Keratinocyte (primary cell): ENCODE measurements at regions not wholly inside any gene's neighbourhood (a gene's known extent, or its start where the extent isn't known, plus 50 kb on each side); places are given as distances from the start of the nearest gene placed in this dataset.

Source experiments
- DNase-seq: peaks from one replicate; pipeline ENCODE4 v3.0.0-alpha.2; 2011; ENCODE audit warnings: low read depth, missing footprints, low spot score
- FAIRE-seq: peaks from 2 replicates; lab custom pipeline; 2011; peaks lifted over from hg19 to GRCh38; lab: Jason Lieb, UNC
- H2AFZ ChIP-seq: 2 replicates; pipeline ENCODE4 v1.6.0; 2012; ENCODE audit warnings: low read length, control low read depth, inconsistent platforms; ENCODE audit not compliant: control insufficient read depth
- H3K27ac ChIP-seq: 2 replicates; pipeline ENCODE4 v1.5.1; 2011; ENCODE audit warnings: low read length; ENCODE audit not compliant: control insufficient read depth, insufficient read depth
- H3K27me3 ChIP-seq: 3 replicates; pipeline ENCODE4 v1.6.0; 2011; ENCODE audit warnings: low read length; ENCODE audit not compliant: control insufficient read depth, insufficient read depth; ENCODE audit errors: extremely low read depth
- H3K36me3 ChIP-seq, 2 experiments: 2 replicates in 1 of 2; 3 replicates in 1 of 2; pipeline ENCODE4 v1.5.1; 2011; ENCODE audit warnings: low read length in 2 of 2, mild to moderate bottlenecking in 1 of 2; ENCODE audit not compliant: control insufficient read depth in 2 of 2, insufficient read depth in 2 of 2; ENCODE audit errors: extremely low read depth in 1 of 2
- H3K4me1 ChIP-seq: 3 replicates; pipeline ENCODE4 v1.5.1; 2011; ENCODE audit warnings: low read length; ENCODE audit not compliant: control insufficient read depth, insufficient read depth; ENCODE audit errors: extremely low read depth
- H3K4me2 ChIP-seq: 3 replicates; pipeline ENCODE4 v1.6.0; 2011; ENCODE audit warnings: low read depth, low read length; ENCODE audit not compliant: control insufficient read depth, insufficient read depth; ENCODE audit errors: extremely low read depth
- H3K4me3 ChIP-seq, 3 experiments: fragments of 200-600 bp in 1 of 3; sonication (generic) in 1 of 3; 2 replicates in 2 of 3; 3 replicates in 1 of 3; pipeline ENCODE4 v1.5.1; 2011 to 2016; ENCODE audit warnings: low read length in 3 of 3, mild to moderate bottlenecking in 3 of 3, control low read depth in 2 of 3, inconsistent platforms in 1 of 3, low read depth in 1 of 3, mixed read lengths in 1 of 3, mixed run types in 1 of 3, moderate library complexity in 1 of 3; ENCODE audit not compliant: control insufficient read depth in 2 of 3, insufficient read depth in 2 of 3; ENCODE audit errors: extremely low read depth in 1 of 3
- H3K79me2 ChIP-seq: 2 replicates; pipeline ENCODE4 v1.6.0; 2012; ENCODE audit warnings: low read length; ENCODE audit not compliant: control insufficient read depth, insufficient read depth
- H3K9ac ChIP-seq: 3 replicates; pipeline ENCODE4 v1.6.0; 2011; ENCODE audit warnings: low read length; ENCODE audit not compliant: control insufficient read depth, insufficient read depth; ENCODE audit errors: extremely low read depth
- H3K9me1 ChIP-seq: 3 replicates; pipeline ENCODE4 v1.6.0; 2011; ENCODE audit warnings: low read length; ENCODE audit not compliant: control insufficient read depth, insufficient read depth; ENCODE audit errors: extremely low read depth
- H3K9me3 ChIP-seq: 2 replicates; pipeline ENCODE4 v1.5.1; 2012; ENCODE audit warnings: low read depth, low read length; ENCODE audit not compliant: control insufficient read depth
- H4K20me1 ChIP-seq: 3 replicates; pipeline ENCODE4 v1.6.0; 2011; ENCODE audit warnings: low read length; ENCODE audit not compliant: control insufficient read depth, insufficient read depth; ENCODE audit errors: extremely low read depth
- EZH2 ChIP-seq: IDR thresholded peaks from one replicate; pipeline ENCODE4 v1.6.1; 2012; ENCODE audit warnings: inconsistent platforms, mild to moderate bottlenecking, low read length, moderate library complexity
- dilution Hi-C: fragments of 300-500 bp; cut with MboI; formaldehyde crosslinking; loops from one replicate; pipeline ENCODE4 v1.7.0; 2020; ENCODE audit warnings: low sequenced_read_pairs; ENCODE audit not compliant: extremely low pct_ligation_motif_present
- TF ChIP-seq, protein P1 (sequence below), 3 experiments: IDR thresholded peaks in 1 of 3; conservative IDR thresholded peaks in 1 of 3; optimal IDR thresholded peaks in 1 of 3; 2 replicates in 2 of 3; 3 replicates in 1 of 3; pipeline versions ENCODE3 to v1.5.1; 2011; ENCODE audit warnings: low read length in 3 of 3, mild to moderate bottlenecking in 3 of 3, moderate library complexity in 2 of 3, control low read depth in 1 of 3, inconsistent platforms in 1 of 3; ENCODE audit not compliant: insufficient read depth in 2 of 3; ENCODE audit errors: extremely low read depth in 1 of 3

- H3K79me2 ChIP-seq, result no peaks in the 10 kb centered on the region
- DNase-seq (no peak), FAIRE-seq (no peak)
- H2AFZ ChIP-seq, result no peak overlapping the region
- H3K4me1 ChIP-seq, result no peaks in the 10 kb centered on the region
- H3K4me3 ChIP-seq, result no peak overlapping the region
- no peaks in the 10 kb centered on the region for H3K27me3 ChIP-seq
- H3K9me3 ChIP-seq, result no peaks in the 10 kb centered on the region
- H3K4me2 ChIP-seq, result no peak overlapping the region
- no peak overlapping the region for H3K27ac ChIP-seq
- H3K9ac ChIP-seq, result no peak overlapping the region
- no peaks in the 10 kb centered on the region for H4K20me1 ChIP-seq
- TF ChIP-seq, protein P1, sequence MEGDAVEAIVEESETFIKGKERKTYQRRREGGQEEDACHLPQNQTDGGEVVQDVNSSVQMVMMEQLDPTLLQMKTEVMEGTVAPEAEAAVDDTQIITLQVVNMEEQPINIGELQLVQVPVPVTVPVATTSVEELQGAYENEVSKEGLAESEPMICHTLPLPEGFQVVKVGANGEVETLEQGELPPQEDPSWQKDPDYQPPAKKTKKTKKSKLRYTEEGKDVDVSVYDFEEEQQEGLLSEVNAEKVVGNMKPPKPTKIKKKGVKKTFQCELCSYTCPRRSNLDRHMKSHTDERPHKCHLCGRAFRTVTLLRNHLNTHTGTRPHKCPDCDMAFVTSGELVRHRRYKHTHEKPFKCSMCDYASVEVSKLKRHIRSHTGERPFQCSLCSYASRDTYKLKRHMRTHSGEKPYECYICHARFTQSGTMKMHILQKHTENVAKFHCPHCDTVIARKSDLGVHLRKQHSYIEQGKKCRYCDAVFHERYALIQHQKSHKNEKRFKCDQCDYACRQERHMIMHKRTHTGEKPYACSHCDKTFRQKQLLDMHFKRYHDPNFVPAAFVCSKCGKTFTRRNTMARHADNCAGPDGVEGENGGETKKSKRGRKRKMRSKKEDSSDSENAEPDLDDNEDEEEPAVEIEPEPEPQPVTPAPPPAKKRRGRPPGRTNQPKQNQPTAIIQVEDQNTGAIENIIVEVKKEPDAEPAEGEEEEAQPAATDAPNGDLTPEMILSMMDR (optimal IDR thresholded peaks at IDR 0.05 in 1 of 3, IDR thresholded peaks at IDR 0.05 in 1 of 3, conservative IDR thresholded peaks at IDR 0.05 in 1 of 3; ENCODE audit: extremely low read depth in 1 of 3, insufficient read depth in 2 of 3, low read length in 3 of 3), result no peak
- no peak for TF ChIP-seq EZH2
- no peaks in the 10 kb centered on the region for H3K9me1 ChIP-seq
- dilution Hi-C loops, result no loop called here
- no peaks in the 10 kb centered on the region for H3K36me3 ChIP-seq
Observed at GRCh38 chr7:97298561-97298960, 181.1 kb downstream of the SDHAF3 start.

- no peak overlapping the region for H3K4me2 ChIP-seq
- DNase-seq (no peak), FAIRE-seq (no peak)
- H3K27me3 ChIP-seq, result no peaks in the 10 kb centered on the region
- H3K79me2 ChIP-seq, result no peaks in the 10 kb centered on the region
- no peak overlapping the region for H3K4me3 ChIP-seq
- H3K27ac ChIP-seq, result no peak overlapping the region
- TF ChIP-seq, protein P1 (optimal IDR thresholded peaks at IDR 0.05 in 1 of 3, IDR thresholded peaks at IDR 0.05 in 1 of 3, conservative IDR thresholded peaks at IDR 0.05 in 1 of 3; ENCODE audit: extremely low read depth in 1 of 3, insufficient read depth in 2 of 3, low read length in 3 of 3), result no peak
- TF ChIP-seq EZH2, result no peak
- no peak overlapping the region for H2AFZ ChIP-seq
- H4K20me1 ChIP-seq, result no peaks in the 10 kb centered on the region
- no peak overlapping the region for H3K9ac ChIP-seq
- no peaks in the 10 kb centered on the region for H3K4me1 ChIP-seq
- no peaks in the 10 kb centered on the region for H3K36me3 ChIP-seq
- H3K9me3 ChIP-seq, result no peaks in the 10 kb centered on the region
- H3K9me1 ChIP-seq, result no peaks in the 10 kb centered on the region
- dilution Hi-C loops, result no loop called here
Observed at GRCh38 chr7:97305589-97305988, 188.1 kb downstream of the SDHAF3 start.
